ENCODE measurements at regions not wholly inside any gene's neighbourhood (a gene's known extent, or its start where the extent isn't known, plus 50 kb on each side); places are given as distances from the start of the nearest gene placed in this dataset.

GRCh38 chr16:74221828-74222227 lies 74.8 kb upstream of the PSMD7 start:
- no peak overlapping the region for H4K5ac ChIP-seq (ENCODE audit: low read depth, low read length)
- no peaks in the 10 kb centered on the region for H3K9me3 ChIP-seq (ENCODE audit: control insufficient read depth, insufficient read depth, low read length)
- dilution Hi-C loops (cut with HindIII; ENCODE audit: low sequenced_read_pairs, unreplicated experiment), result no loop called here
- H3K18ac ChIP-seq (ENCODE audit: low read depth, low read length), result no peak overlapping the region
- H2BK120ac ChIP-seq (ENCODE audit: low read depth, low read length), result no peak overlapping the region
- H2BK15ac ChIP-seq (ENCODE audit: low read depth, low read length), result no peak overlapping the region
- intact Hi-C loops (cut with micrococcal nuclease), result no loop called here
- H3K27me3 ChIP-seq (ENCODE audit: control insufficient read depth, insufficient read depth, low read length), result no peaks in the 10 kb centered on the region; the same call in 1 of the 2 replicates
- no peak overlapping the region for H2BK5ac ChIP-seq (ENCODE audit: low read depth, low read length, poor library complexity, severe bottlenecking)
- H3K23ac ChIP-seq (ENCODE audit: low read depth, low read length), result no peak overlapping the region
- no peak overlapping the region for H3K27ac ChIP-seq (ENCODE audit: insufficient read depth, low read length)
- in situ Hi-C loops (cut with MboI; ENCODE audit: low sequenced_read_pairs), result no loop called here
- BruUV-seq (replicated peaks), result no TSS peak
- no peaks in the 10 kb centered on the region for H4K20me1 ChIP-seq (ENCODE audit: insufficient read depth, low read length)
- no peaks in the 10 kb centered on the region for H3K36me3 ChIP-seq (ENCODE audit: control insufficient read depth, insufficient read depth, low read length)
- H3K4me2 ChIP-seq (ENCODE audit: low read depth, low read length), result no peak overlapping the region
- no peak overlapping the region for H3K9ac ChIP-seq (ENCODE audit: low read depth, low read length)
- no peak overlapping the region for H4K8ac ChIP-seq (ENCODE audit: low read depth in 2 of 2, low read length in 2 of 2)
- no CpG with 5 or more reads among the region's 3 CpGs for WGBS, 2 experiments (ENCODE audit: extremely low coverage in 2 of 2, insufficient read length in 1 of 2)
- H3K9me1 ChIP-seq (ENCODE audit: insufficient read depth, low read length), result no peaks in the 10 kb centered on the region
- no peaks in the 10 kb centered on the region for H3K4me1 ChIP-seq (ENCODE audit: control insufficient read depth, insufficient read depth, low read length)
- no peak overlapping the region for H3K56ac ChIP-seq (ENCODE audit: extremely low read depth, insufficient read depth, low read length)
- TF ChIP-seq RAD21 (IDR thresholded peaks at IDR 0.05; ENCODE audit: low read length) (no peak), MXI1 (IDR thresholded peaks at IDR 0.05; ENCODE audit: borderline replicate concordance, low read depth, low read length) (no peak), MAZ (IDR thresholded peaks at IDR 0.05; ENCODE audit: borderline replicate concordance, low read depth, low read length) (no peak), USF2 (IDR thresholded peaks at IDR 0.05; ENCODE audit: low read depth, low read length) (no peak), RCOR1 (IDR thresholded peaks at IDR 0.05; ENCODE audit: insufficient replicate concordance, low read length) (no peak), SMC3 (IDR thresholded peaks at IDR 0.05; ENCODE audit: low read depth, low read length) (no peak), POLR2A (IDR thresholded peaks at IDR 0.05; ENCODE audit: low read depth, low read length) (no peak), MAFK (IDR thresholded peaks at IDR 0.05; ENCODE audit: low read depth, low read length) (no peak), ELK1 (IDR thresholded peaks at IDR 0.05; ENCODE audit: borderline replicate concordance, low read depth, low read length) (no peak)
- H2AK5ac ChIP-seq (ENCODE audit: low read depth, low read length), result no peak overlapping the region
- no peak for DNase-seq
- H3K79me1 ChIP-seq (ENCODE audit: low read depth in 1 of 2, low read length in 2 of 2), result no peaks in the 10 kb centered on the region
- ChIA-PET CTCF (no interaction called here), POLR2A (ENCODE audit: unreplicated experiment) (no interaction called here)
- no peak overlapping the region for H2BK20ac ChIP-seq (ENCODE audit: low read depth, low read length)
- H4K91ac ChIP-seq (ENCODE audit: insufficient read depth, low read depth, low read length), result no peak overlapping the region
- ATAC-seq (ENCODE audit: low read depth), result no peak
- H2AFZ ChIP-seq (replicated peaks; ENCODE audit: low read length, poor library complexity), result no peak overlapping the region
- no peak overlapping the region for H2AK9ac ChIP-seq (replicated peaks; ENCODE audit: low read depth, low read length, poor library complexity)
- H3K4ac ChIP-seq (ENCODE audit: low read depth, low read length), result no peak overlapping the region
- H3K14ac ChIP-seq (replicated peaks; ENCODE audit: low read depth, low read length), result no peak overlapping the region
- no peak overlapping the region for H3K4me3 ChIP-seq (ENCODE audit: insufficient read depth, low read depth, low read length)
